HL-60/S4 treated with phorbol 12-myristate 13-acetate at 8.2 ng/mL for 4 days and 3 days (cell line): ENCODE measurements at regions not wholly inside any gene's neighbourhood (a gene's known extent, or its start where the extent isn't known, plus 50 kb on each side); places are given as distances from the start of the nearest gene placed in this dataset.

ENCODE experiments used
- in situ Hi-C: fragments of 300-500 bp; cut with MboI; formaldehyde crosslinking; loops from 2 replicates; pipeline ENCODE4 v1.15.0; 2022; ENCODE audit warnings: low sequenced_read_pairs

DNA sequence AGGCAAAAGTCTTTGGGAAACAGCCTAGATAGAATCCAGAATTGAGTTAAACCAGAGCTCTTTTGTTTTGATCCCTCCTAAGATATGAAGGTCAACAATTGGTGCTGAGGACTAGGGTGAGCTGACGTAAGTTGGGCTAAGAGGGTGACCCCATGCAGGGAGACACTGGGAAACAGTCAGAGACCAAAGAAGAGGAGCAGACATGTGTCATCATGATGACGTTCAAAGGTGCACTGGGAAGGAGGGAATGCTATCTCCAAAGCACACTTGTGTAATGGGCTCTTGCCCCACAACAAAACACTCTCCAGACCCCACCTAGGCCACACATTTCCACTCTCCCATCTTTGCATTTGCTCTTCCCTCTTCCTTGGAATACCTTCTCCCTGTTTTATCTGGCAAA is 481.4 kb downstream of the COG6 start:
- in situ Hi-C loops, result no loop called here

DNA sequence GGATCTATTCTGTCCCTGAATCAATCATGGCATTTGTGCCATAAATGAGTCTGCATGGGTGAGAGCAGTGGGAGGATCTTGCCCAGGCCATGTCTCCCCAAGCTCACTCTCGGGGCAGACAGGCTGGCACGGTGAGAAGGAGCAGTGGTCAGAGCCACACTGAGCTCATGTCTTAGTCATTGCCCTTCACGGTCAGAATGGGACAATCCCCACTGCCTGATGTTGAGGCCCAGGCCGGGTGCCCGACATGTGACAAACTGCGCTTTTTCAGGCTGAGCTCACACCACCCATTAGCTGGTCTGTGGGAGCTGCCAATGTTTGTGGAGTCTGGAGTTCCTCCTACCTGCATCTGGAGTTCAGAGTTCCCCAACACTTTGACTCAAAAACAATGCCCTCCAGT is 481.9 kb downstream of the COG6 start:
- in situ Hi-C loops, result no loop called here

DNA sequence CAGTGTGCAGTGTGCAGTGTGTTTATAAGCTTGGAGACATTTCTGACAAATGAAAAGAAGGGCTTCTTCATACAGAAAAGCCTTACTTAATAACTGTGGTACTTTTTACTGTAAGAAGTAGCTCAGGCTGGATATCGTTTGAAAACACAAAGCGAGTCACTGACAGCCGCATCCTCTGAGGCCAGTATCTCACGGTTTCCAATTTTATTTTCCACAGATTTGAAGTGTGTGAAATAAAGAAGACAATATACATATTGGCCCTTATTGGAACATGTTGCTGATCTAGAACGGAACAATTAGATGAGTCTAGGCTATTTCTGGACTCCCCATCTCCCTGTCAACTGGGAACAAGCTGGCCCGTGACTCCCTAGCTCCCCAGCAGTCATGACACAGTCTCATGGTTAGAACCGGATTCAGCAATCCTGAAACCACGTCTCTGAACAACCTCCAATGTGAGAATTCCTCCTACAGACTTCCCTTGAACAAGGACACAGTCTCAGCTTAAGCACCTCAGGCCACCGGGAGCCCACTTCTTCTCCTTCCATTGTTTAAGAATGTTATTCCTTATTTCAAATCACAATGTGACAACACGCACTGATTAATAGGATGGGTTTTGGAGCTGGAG is 484.5 kb downstream of the COG6 start:
- in situ Hi-C loops, result no loop called here

DNA sequence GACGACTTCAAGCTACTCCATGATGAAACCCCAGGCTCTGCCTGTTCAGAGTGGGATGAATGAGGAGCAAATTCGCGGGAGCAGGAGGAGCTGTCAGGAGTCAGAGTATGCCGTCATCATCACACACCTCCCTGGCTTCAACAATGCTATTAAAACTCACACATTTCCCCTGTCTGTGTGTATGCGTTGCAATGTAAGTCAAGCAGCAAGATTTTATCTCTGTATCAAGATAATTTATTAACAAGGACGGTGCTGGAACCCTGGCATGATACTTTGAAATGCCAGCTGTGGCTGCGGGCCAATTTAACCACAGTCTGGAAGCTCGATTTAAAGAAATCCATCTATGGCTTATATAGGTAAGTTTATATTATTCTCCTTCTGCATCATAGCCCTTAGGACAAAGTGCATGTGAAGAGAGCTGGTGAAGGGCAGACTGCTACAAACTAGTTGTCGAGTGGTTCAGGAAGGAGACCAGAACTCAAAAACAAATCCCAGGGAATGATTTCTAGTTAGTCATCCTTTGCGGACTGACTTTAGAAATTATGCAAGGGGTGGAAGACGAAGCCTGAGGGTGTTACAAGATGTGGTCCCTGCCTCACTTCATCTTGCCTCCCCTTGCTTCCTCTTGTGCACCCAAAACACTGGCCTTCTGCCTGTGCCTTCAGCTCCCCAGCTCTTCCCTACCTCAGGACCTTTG is 486.5 kb downstream of the COG6 start:
- in situ Hi-C loops, result no loop called here

DNA sequence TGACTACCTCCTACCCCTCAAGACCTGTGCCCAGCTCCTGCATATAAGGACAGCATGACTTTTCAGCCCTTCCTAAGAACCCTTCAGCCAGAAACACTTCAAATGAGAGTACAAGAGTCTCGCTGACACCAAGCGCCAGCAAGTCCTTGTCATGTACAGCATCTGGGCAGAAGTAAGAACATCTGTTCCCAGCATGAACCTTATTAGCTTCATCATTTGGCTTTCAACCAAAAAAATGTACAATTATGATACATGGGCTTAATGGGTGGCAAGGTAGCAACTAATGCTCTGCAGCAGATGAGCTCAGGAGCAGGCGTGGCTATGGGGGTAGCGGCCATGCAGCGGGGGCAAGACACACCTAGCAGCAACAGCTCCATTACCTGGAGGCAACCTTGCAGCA is 487.6 kb downstream of the COG6 start:
- in situ Hi-C loops, result no loop called here

DNA sequence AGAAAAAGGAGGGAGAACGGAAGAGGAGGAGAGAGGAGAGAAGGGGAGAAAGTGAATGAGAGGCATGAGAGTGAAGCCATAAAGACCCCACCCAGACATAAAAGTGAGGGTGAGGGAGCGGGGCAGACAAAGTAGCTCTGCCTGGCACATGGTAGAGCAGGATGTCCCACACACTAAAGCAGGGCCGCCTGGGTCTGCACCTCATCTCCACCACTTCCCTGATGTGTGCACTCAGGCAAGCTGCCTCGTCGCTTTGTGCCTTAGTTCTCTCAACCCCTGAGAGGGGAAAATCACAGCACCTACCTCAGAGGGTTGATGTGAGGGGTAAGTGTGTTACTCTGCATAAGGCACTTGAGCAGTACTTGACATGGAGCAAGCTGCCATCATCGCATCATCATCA is 488.1 kb downstream of the COG6 start:
- in situ Hi-C loops, result no loop called here

DNA sequence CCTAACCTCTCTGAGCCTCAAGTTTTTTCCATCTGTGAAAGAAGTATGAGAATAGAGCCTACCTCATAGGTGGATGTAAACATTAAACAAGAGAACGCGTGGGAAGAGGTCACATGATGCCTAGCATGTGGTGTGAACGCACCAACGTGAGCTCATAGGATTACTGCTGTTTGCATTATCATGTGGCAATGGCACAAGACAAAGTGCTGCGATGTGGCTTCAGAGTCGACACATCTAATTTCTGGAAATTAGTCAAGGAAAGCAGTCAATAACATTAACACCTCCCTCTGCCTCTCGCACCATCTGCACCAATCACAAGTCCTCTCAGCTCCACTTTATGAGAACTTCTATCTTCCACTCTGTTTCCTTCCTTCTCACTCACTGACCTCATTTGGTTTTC is 489.7 kb downstream of the COG6 start:
- in situ Hi-C loops, result no loop called here

DNA sequence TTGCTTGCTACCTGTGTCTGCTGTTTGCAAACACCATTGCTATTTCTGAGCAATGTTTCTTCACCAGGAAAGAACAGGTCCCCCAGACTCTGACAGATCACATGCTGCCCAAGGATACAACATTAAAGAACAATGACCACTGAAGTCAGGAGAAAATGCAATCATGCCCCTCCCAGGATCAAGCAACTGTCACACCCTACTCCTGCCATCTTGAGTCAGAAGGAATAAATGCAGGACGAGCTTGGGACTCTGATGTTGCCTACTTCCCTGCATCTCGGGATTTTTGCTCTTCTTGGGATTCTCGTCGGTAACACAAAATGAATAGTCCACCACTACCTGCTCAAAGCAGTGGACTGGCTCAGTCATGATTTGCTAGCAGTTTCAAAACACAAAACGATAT is 490.6 kb downstream of the COG6 start:
- in situ Hi-C loops, result no loop called here

DNA sequence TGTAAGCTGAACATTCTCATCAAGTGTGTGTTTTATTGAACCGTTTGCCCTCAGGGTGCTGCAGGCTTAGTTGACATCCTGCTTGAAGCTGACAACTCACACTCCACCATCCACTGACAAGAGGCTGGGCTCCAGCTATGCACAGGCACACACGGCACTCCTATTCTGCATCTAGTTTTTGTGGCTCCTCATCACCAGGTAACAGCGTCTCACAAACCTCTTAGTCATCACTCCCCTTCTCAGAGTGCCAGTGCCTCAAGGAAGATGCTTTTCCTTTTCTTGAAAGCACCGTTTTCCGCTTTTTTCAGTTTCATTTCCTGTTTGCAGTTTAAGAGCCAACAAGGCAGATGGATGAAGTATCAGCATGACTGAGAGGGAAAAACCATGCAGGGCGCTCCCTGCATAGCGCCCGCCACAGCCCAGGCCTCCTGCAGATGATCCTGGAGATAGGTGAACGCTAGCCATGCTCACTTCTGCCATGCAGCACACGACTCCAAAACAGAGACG is 491.2 kb downstream of the COG6 start:
- in situ Hi-C loops, result no loop called here

DNA sequence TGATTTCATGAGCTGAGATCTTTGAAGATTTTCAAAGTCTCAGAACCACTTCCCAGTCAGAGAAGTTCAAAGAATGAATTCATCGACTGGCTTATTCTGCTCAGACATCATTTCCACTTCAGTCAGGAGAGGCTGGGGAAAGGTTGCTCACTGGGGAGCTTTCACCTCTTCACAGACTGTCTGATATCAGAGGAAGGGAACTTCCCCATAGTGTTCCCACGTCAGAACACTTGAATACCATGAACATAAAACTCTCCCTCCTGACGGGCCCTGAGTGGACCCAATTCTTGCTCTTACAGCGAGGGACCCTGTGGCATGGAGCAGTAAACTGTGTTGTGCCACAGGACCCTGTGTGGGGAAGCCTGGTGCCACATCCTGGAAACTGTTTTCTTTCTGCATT is 492.6 kb downstream of the COG6 start:
- in situ Hi-C loops, result no loop called here

DNA sequence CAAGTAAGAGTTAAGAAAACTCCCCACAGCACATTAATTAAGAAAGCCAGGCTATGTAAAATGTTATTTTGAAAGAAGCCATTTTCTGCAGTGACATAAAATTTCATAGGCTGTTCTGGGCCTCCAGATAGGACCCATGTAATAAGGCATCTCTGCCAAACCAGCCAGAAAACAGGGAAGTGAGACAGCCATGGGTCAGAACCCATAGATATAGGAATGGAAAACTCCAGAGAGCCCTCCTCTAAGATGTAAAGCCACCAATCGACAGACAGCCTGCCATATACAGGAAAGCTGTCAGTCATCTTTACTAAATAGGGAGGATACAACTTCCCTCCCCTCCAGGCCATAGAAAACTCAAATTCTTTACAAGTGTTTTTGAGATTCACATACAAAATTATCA is 493.3 kb downstream of the COG6 start:
- in situ Hi-C loops, result no loop called here

DNA sequence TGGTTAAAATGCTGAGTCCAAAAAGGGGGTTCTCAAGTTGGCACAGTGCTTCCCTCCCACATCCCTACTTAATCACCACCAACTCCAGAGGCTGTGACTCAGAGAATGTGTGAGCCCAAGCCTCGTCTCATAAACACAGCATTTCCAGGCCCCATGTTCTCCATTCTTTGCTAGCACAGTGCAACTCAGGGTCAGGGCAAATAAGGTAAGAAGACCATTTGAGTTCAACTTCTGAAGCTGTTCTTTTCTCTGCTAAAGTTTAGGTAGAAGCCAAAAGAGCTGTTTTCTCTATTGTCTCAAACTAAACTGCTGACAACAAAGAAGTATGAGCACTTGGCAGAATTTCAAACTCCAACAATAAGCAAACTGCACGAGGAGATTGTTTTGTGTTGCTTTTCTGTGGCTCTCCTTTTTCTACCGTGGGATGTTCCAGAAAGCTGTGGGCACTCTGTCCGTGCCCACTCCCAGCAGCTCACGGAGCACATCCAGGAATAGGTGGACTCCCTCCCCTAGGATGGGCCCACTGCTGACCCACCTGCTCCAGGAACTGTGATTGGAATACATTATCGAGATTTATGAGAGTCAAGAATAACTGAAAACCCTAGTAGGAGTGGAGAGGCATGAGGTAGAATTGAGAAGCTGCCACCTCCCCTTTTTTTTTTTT is 494.3 kb downstream of the COG6 start:
- in situ Hi-C loops, result no loop called here

DNA sequence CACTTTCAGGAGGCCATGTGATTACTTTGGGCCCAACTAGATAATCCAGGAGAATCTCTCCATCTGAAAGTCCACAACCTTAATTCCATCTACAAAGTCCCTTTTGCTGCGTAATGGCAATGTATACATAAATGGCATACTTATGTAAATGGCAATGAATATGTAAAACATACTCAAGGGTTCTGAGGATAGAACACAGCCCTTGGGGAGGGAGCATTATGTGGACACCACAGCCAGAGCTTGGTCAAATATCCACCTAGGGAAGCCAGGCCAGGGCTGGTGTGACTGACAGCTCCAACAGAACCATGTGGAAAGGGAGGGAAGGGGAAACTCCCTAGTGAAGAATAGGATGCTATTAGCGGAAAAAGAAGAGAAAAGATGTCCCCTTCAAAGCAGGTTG is 496.2 kb downstream of the COG6 start:
- in situ Hi-C loops, result no loop called here

DNA sequence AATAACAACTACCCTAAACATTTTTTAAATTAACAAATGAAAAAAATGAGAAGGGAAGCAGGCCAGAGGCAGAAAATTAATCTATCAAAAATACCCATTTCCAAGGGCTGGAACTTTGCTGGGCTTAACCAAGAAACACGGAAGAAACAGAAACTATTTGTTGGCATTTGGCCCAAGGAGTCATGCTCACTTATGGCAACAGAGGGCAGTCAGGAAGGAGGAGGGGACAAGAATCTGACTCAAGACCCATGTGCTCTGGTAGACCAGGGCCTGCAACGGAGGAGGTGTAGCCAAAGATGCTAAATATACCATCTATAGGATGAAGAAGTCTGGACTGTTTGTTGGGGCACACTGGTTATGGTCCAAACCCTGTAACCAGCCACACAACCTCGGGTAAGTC is 496.7 kb downstream of the COG6 start:
- in situ Hi-C loops, result no loop called here

DNA sequence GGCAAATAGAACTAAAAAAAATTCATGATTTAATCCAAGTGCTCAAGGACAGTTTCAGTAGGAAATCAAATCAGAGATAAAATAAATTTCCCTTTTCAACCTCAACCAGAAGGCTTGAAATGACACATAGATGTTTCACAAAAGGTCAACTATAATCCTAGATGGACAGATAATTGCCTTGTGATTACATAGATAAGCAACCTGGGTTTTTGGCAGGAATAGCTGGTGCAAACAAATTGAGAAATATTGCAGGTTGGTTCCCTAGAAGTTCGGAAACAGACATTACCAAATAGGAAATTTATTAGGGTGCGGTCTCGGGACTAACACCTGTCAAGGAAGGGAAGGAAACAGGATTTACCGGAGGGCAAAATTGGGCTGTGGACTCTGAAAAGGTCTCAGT is 497.5 kb downstream of the COG6 start:
- in situ Hi-C loops, result no loop called here

DNA sequence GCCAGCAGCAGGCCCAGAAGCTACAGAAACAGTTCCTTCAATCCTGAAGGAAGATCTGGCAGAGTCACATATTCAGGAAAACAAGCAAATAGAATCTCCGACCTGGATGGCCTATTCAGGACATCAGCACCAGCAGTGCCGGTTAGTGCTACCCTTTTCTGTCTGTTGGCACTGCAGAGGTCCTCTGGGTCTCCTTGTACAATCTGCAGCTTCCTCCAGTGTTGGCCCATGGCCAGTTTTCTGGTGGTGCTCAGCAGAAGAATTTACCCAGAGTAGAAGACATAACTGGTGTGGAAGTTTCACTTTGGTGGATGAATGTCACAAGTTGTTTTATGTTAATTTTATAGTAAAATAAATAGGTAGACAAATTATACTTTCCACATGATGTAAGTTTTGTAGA is 498.1 kb downstream of the COG6 start:
- in situ Hi-C loops, result no loop called here

DNA sequence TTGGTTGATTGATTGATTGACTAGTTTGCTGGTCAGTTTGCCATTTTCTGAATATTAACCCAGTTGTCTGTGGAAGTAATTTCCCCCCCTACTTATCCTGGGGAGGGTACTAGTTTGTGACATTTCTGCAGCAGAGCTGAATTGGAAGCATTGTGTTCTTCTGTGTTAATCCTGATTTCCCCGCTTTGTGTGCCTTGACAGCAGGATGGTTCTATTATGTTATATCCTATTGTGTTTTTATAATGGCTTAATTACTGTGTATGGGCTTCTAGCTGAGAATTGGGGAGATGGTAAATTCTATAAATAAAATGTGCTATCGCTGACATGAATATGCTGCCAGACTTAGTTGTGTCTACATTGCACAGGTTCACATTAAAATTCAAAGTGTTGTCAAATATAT is 499.7 kb downstream of the COG6 start:
- in situ Hi-C loops, result no loop called here

DNA sequence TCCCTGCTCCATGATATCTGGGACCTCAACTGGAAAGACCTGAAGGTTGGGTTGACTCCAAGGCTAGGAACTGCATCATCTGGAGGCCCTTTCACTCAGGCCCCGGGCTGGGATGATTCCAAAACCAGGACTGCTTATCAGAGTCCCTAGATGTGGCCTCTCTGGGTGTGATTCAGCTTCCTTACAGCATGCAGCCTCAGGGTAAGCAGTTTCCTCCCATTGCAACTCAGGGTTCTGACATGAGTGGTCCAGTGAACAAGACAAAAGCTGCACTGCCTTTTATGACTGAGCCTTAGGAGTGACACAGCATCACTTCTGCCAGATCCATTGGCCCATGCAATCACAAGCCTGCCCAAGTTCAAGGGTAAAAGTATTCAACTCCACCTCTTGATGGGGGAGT is 502.8 kb downstream of the COG6 start:
- in situ Hi-C loops, result no loop called here

DNA sequence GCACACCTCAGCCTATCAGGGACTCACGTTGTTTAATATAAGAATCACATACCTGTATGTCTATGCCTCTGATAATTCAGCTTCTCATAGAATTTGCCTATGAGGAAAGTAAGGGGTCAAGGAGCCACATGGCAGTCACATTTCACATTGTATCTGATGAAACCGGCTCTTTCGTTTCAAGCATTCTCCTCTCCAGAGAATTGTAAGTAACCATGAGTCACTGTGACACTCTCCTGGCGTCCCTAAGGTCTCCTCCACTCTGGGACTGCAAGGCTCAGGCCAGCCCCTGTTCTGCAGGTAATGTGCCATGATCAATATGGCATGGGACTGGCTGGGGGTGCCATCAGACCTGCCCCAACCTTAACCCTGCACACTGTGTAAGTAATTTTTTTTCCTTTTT is 503.3 kb downstream of the COG6 start:
- in situ Hi-C loops, result no loop called here

DNA sequence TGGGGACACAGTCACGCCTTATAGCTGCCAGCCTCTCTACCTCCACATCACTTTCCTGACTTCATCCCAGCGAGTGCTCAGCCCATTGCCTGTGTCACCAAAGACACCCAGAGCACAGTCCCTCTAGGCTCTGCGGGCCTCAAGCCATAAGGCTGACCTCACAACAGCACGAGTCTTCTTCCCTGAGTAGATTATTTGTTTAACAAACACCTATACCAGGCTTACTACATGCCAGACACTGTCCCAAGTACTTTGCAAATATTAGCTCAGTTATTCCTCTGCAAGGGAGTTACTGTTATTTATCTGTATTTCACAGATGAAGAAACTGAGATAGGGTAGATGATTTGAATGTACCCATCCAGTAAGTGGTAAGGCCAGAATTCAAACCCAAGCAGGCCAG is 504.3 kb downstream of the COG6 start:
- in situ Hi-C loops, result no loop called here

DNA sequence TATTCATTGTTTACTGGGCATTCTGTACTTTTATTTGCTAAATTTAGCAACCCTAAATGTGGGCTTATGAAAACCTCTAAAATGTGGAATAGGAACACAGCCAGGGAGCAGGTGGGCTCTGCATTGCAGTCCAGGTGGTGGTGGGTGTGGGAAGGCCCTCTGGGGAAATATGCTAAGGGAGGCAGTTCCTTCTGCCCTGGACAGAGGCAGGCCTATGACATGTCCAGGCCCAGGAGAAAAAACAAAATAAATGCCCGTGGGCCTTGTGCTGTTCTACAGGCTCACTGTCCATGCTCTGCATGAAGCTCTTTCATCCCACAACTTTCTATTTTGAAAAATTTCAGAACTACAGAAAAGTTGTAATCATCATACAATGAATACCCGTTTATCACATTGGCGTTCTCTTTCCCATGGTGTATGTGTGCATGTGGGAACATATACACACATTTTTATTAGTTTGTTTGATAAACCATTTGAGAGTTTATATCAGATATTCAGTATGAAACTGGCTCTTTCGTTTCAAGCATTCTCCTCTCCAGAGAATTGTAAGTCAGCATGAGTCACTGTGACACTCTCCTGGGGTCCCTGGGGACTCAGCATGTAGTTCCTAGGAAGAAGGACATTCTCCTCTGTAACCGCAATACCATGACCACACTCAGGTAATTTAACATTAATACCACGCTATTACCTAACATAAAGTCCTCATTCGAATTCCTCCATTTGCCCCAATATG is 505.3 kb downstream of the COG6 start:
- in situ Hi-C loops, result no loop called here

DNA sequence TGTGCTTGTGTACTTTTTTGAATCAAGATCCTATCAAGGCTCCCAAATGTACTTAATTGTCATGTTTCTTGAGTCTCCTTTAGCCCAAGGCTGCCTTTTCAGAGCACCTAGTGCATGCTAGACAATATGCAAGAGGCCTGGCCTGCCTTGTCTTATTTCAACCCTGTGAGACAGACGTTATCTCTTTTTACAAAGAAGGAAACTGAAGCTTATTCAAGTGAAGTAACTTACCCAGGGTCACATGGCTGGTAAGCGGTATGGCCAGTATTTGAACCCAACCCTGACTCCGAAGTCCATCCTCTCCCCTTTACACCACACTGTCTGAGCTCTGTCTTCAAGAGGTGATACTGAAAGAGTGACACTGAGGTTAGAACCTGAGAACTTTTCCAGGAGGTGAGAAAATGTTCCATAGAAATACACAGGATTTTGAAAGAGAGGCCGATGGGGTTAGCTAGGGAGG is 505.1 kb downstream of the FOXO1 start:
- in situ Hi-C loops, result no loop called here
